OCI-LY1 (cell line): ENCODE measurements at regions not wholly inside any gene's neighbourhood (a gene's known extent, or its start where the extent isn't known, plus 50 kb on each side); places are given as distances from the start of the nearest gene placed in this dataset.

ENCODE experiments used
- H2AFZ ChIP-seq: fragments of 200-600 bp; sonication (generic), shearing (Covaris generic); 2 replicates; pipeline ENCODE4 v1.6.0; 2014; ENCODE audit warnings: antibody characterized with exemption, mild to moderate bottlenecking, low read length
- H3F3A ChIP-seq: fragments of 200-600 bp; sonication (generic), shearing (Covaris generic); 2 replicates; pipeline ENCODE4 v1.6.0; 2014; ENCODE audit warnings: mild to moderate bottlenecking, antibody characterized with exemption, low read length, moderate library complexity; ENCODE audit not compliant: insufficient read depth
- H3K27ac ChIP-seq: fragments of 200-600 bp; sonication (generic); 2 replicates; pipeline ENCODE4 v1.5.1; 2014; ENCODE audit warnings: low read length, mixed run types, mild to moderate bottlenecking, low read depth; ENCODE audit not compliant: poor library complexity, severe bottlenecking
- H3K27me3 ChIP-seq: fragments of 200-600 bp; sonication (generic); 2 replicates; pipeline ENCODE4 v1.6.0; 2014; ENCODE audit warnings: antibody characterized with exemption, mild to moderate bottlenecking, low read length, moderate library complexity; ENCODE audit not compliant: insufficient read depth
- H3K36me3 ChIP-seq: fragments of 200-600 bp; sonication (generic); 2 replicates; pipeline ENCODE4 v1.6.1; 2014; ENCODE audit warnings: mild to moderate bottlenecking, antibody characterized with exemption, low read length, moderate library complexity, mixed read lengths; ENCODE audit not compliant: insufficient read depth
- H3K4me1 ChIP-seq: fragments of 200-600 bp; sonication (generic); 2 replicates; pipeline ENCODE4 v1.5.1; 2014; ENCODE audit warnings: mild to moderate bottlenecking, low read length, moderate library complexity; ENCODE audit not compliant: insufficient read depth, severe bottlenecking
- H3K4me2 ChIP-seq: fragments of 200-600 bp; sonication (generic), shearing (Covaris generic); 2 replicates; pipeline ENCODE4 v1.6.1; 2014; ENCODE audit warnings: low read length
- H3K4me3 ChIP-seq: fragments of 200-600 bp; sonication (generic); 2 replicates; pipeline ENCODE4 v1.5.1; 2014; ENCODE audit warnings: low read length, low read depth, mild to moderate bottlenecking, mixed read lengths; ENCODE audit not compliant: poor library complexity, severe bottlenecking
- H3K79me2 ChIP-seq: fragments of 200-600 bp; shearing (Covaris generic); 2 replicates; pipeline ENCODE4 v1.6.1; 2016; ENCODE audit warnings: mixed run types, low read length, mixed read lengths; ENCODE audit not compliant: insufficient read depth
- H3K9ac ChIP-seq: fragments of 200-600 bp; sonication (generic), shearing (Covaris generic); 2 replicates; pipeline ENCODE4 v1.6.1; 2014; ENCODE audit warnings: mild to moderate bottlenecking, low read length, mixed read lengths
- H3K9me2 ChIP-seq: fragments of 200-600 bp; sonication (generic), shearing (Covaris generic); 2 replicates; pipeline ENCODE4 v1.6.1; 2014; ENCODE audit warnings: low read depth, mild to moderate bottlenecking, low read length, mixed read lengths
- H3K9me3 ChIP-seq: fragments of 200-600 bp; shearing (Covaris generic); 2 replicates; pipeline ENCODE4 v1.6.1; 2014; ENCODE audit warnings: low read length, mixed read lengths
- H4K20me1 ChIP-seq: fragments of 200-600 bp; sonication (generic), shearing (Covaris generic); 2 replicates; pipeline ENCODE4 v1.6.0; 2016; ENCODE audit warnings: mild to moderate bottlenecking, low read length; ENCODE audit not compliant: insufficient read depth
- CTCF ChIP-seq: fragments of 200-600 bp; sonication (generic), shearing (Covaris generic); IDR thresholded peaks from 2 replicates; pipeline ENCODE4 v1.5.1; 2017; ENCODE audit warnings: mild to moderate bottlenecking, antibody characterized with exemption, low read length, moderate library complexity, mixed read lengths
- EZH2 ChIP-seq: fragments of 200-600 bp; sonication (generic), shearing (Covaris generic); IDR thresholded peaks from 2 replicates; pipeline ENCODE4 v1.8.0; 2017; ENCODE audit warnings: borderline replicate concordance, mixed run types, mild to moderate bottlenecking, antibody characterized with exemption, low read length, moderate library complexity, mixed read lengths

DNA sequence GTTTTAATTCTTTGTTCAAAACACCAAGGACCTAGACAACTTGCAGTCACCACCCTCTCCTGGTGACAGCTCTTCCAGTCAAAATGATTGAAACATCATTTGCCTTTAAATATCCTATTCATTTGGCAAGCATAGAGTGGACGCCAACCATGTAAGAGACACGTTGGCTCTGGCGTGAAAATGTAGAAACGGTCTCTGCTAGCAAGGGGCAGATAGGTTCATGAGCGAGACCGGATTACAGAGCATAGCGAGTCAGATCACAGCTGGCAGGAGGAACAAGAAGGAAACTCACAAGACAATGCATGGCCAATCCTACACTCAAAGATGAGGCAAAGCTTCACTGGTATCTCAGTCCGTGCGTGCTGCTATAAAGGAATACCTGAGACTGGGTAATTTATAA is 759.5 kb downstream of the UQCRFS1 start:
- Histone ChIP-seq H2AFZ (no peak overlapping the region), H3K36me3 (no peaks in the 10 kb centered on the region), H3K79me2 (no peaks in the 10 kb centered on the region), H3F3A (no peaks in the 10 kb centered on the region), H3K27ac (no peak overlapping the region), H3K9me3 (no peaks in the 10 kb centered on the region), H3K4me2 (no peak overlapping the region), H3K27me3 (no peaks in the 10 kb centered on the region), H3K4me1 (no peaks in the 10 kb centered on the region), H4K20me1 (no peaks in the 10 kb centered on the region), H3K4me3 (no peak overlapping the region), H3K9ac (no peak overlapping the region), H3K9me2 (no peaks in the 10 kb centered on the region)
- no peak for TF ChIP-seq CTCF
- no peak for TF ChIP-seq EZH2

DNA sequence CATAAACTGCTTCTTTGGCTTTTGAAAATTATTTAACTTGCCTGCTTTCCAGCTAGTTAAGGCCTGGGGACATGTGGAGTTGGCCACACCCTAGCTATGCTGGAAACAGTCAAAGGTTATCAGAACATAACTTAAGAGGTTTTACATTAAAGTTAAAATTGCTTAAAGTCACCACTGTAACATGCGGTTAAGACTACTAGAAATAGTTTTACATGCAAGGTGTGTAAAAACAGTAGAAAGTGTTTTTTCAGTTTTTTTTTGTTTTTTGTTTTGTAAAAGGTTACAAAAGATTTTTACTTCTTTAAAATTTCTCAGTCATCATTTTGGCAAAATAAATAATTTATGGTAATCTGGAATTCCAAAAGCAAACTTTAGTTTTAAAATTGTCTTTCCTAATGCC is 763.1 kb downstream of the UQCRFS1 start:
- Histone ChIP-seq H2AFZ (no peak overlapping the region), H3K9me2 (no peaks in the 10 kb centered on the region), H3K9ac (no peak overlapping the region), H3K36me3 (no peaks in the 10 kb centered on the region), H4K20me1 (no peaks in the 10 kb centered on the region), H3K27ac (no peak overlapping the region), H3F3A (no peaks in the 10 kb centered on the region), H3K79me2 (no peaks in the 10 kb centered on the region), H3K27me3 (no peaks in the 10 kb centered on the region), H3K9me3 (no peaks in the 10 kb centered on the region), H3K4me1 (peaks cover 7% of the 10 kb centered on the region), H3K4me2 (no peak overlapping the region), H3K4me3 (no peak overlapping the region)
- TF ChIP-seq CTCF (no peak), EZH2 (no peak)

GRCh38 chr19:28446511-28446910 is 766.4 kb downstream of the UQCRFS1 start:
- Histone ChIP-seq H3K36me3 (no peaks in the 10 kb centered on the region), H3F3A (no peaks in the 10 kb centered on the region), H4K20me1 (no peaks in the 10 kb centered on the region), H3K4me3 (no peak overlapping the region), H3K27me3 (no peaks in the 10 kb centered on the region), H3K27ac (no peak overlapping the region), H3K9me3 (no peaks in the 10 kb centered on the region), H3K9me2 (no peaks in the 10 kb centered on the region), H3K4me1 (peaks cover 8% of the 10 kb centered on the region), H2AFZ (no peak overlapping the region), H3K79me2 (no peaks in the 10 kb centered on the region), H3K9ac (no peak overlapping the region), H3K4me2 (no peak overlapping the region)
- TF ChIP-seq CTCF: no peak
